ENCODE measurements at regions not wholly inside any gene's neighbourhood (a gene's known extent, or its start where the extent isn't known, plus 50 kb on each side); places are given as distances from the start of the nearest gene placed in this dataset.

DNA sequence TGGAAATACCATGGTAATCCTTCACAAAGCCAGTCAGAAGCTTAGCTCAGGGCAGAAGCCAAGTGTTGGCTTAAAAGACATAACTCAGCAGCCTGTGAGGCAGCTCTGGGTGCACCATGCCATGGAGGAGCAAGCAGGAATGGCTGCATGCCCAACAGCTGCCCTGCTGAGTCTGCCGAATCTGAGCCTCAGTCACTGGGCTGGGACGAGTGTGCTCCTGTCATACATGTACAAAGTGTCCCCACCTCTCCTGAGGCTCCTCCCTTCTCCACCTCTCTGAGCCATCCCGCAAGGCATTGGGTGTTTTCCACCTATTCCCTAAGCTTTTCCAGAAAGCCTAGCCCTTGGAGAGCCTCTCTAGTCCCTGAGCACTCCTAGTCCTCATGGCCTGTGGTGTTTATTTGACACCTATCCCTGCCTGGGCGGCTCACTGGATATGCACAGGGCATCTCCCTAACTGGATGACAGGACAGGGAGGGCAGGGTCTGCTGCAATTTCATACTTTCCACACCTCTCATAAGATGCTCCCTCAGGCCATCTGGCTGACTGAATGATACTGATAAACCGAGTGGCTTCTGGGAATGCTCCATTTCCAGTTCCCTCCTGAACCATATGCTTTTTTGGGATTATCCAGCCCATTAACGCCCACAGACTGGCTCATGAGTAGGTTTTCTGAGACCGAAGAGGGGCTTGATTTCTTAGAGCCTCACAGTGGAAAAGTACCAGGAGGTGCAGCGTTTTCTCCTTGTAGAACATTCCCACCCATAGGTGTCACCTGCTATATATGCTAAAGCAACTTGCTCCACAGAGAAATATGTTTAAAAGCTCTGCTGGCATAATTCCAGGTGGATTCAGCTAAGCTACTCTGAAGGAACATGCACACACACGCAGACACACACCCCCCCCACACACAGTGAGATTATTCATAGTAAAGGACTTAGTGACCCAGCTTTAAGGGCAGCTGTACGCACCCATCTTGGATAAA, 199.3 kb downstream of the SNX10 start:
- TF ChIP-seq, protein P1, sequence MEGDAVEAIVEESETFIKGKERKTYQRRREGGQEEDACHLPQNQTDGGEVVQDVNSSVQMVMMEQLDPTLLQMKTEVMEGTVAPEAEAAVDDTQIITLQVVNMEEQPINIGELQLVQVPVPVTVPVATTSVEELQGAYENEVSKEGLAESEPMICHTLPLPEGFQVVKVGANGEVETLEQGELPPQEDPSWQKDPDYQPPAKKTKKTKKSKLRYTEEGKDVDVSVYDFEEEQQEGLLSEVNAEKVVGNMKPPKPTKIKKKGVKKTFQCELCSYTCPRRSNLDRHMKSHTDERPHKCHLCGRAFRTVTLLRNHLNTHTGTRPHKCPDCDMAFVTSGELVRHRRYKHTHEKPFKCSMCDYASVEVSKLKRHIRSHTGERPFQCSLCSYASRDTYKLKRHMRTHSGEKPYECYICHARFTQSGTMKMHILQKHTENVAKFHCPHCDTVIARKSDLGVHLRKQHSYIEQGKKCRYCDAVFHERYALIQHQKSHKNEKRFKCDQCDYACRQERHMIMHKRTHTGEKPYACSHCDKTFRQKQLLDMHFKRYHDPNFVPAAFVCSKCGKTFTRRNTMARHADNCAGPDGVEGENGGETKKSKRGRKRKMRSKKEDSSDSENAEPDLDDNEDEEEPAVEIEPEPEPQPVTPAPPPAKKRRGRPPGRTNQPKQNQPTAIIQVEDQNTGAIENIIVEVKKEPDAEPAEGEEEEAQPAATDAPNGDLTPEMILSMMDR (IDR thresholded peaks at IDR 0.05; ENCODE audit: poor library complexity), result no peak
- no peak for TF ChIP-seq EZH2 (IDR thresholded peaks at IDR 0.05; ENCODE audit: borderline replicate concordance)

Measured in hepatocyte (in vitro differentiated cells).